Left ventricle myocardium inferior (tissue), 1 donor: ENCODE measurements at regions not wholly inside any gene's neighbourhood (a gene's known extent, or its start where the extent isn't known, plus 50 kb on each side); places are given as distances from the start of the nearest gene placed in this dataset.

ENCODE experiments used
- DNase-seq: peaks from one replicate; pipeline ENCODE4 v3.0.0-alpha.2; 2020
- H3K27ac ChIP-seq: fragments of 200-600 bp; replicated peaks from 2 replicates; pipeline ENCODE4 v1.8.0; 2021
- H3K27me3 ChIP-seq: fragments of 200-600 bp; 2 replicates; pipeline ENCODE4 v1.8.0; 2021; ENCODE audit warnings: low read depth
- H3K36me3 ChIP-seq: fragments of 200-600 bp; 2 replicates; pipeline ENCODE4 v1.8.0; 2021
- H3K4me1 ChIP-seq: fragments of 200-600 bp; 2 replicates; pipeline ENCODE4 v1.8.0; 2021
- H3K4me3 ChIP-seq: fragments of 200-600 bp; 2 replicates; pipeline ENCODE4 v1.8.0; 2021; ENCODE audit warnings: mild to moderate bottlenecking, moderate library complexity
- H3K9me3 ChIP-seq: fragments of 200-600 bp; replicated peaks from 2 replicates; pipeline ENCODE4 v1.8.0; 2021
- intact Hi-C: fragments of 100-400 bp; cut with micrococcal nuclease; formaldehyde crosslinking; loops from one replicate; pipeline ENCODE4 v1.11.0; 2022
- TF ChIP-seq, protein P1 (sequence below): fragments of 200-600 bp; IDR thresholded peaks from 2 replicates; pipeline ENCODE4 v1.8.0; 2021; ENCODE audit warnings: antibody characterized with exemption, mild to moderate bottlenecking, borderline replicate concordance
- donor health status: DM: no; HTN: yes; CAD: no; lungs with severe emphysema.

DNA sequence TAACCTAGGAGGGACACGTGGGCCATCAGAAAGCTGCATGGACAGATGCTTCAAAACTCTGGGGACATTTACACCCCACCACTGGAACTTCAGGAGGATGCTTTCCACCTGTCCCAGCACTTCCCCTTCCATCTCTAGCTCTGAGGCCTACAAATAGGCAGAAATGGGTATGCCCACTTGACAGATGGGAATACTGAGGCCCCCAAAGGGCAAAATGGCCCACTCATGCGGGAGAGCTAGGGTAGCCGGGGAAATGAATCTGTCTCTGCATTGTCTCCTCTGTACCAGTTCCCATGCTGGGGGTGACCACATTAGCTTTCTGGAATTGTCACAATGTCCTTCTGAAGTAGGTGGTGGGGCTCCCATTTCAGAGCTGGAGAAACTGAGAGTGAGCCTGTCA lies 592.1 kb upstream of the CDH5 start:
- Histone ChIP-seq H3K4me3 (no peak overlapping the region), H3K27me3 (no peaks in the 10 kb centered on the region), H3K4me1 (no peaks in the 10 kb centered on the region), H3K36me3 (no peaks in the 10 kb centered on the region), H3K27ac (no peak overlapping the region), H3K9me3 (peaks cover 28% of the 10 kb centered on the region)
- TF ChIP-seq, protein P1, sequence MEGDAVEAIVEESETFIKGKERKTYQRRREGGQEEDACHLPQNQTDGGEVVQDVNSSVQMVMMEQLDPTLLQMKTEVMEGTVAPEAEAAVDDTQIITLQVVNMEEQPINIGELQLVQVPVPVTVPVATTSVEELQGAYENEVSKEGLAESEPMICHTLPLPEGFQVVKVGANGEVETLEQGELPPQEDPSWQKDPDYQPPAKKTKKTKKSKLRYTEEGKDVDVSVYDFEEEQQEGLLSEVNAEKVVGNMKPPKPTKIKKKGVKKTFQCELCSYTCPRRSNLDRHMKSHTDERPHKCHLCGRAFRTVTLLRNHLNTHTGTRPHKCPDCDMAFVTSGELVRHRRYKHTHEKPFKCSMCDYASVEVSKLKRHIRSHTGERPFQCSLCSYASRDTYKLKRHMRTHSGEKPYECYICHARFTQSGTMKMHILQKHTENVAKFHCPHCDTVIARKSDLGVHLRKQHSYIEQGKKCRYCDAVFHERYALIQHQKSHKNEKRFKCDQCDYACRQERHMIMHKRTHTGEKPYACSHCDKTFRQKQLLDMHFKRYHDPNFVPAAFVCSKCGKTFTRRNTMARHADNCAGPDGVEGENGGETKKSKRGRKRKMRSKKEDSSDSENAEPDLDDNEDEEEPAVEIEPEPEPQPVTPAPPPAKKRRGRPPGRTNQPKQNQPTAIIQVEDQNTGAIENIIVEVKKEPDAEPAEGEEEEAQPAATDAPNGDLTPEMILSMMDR = no peak
- intact Hi-C loops = no loop called here
- no peak for DNase-seq

DNA sequence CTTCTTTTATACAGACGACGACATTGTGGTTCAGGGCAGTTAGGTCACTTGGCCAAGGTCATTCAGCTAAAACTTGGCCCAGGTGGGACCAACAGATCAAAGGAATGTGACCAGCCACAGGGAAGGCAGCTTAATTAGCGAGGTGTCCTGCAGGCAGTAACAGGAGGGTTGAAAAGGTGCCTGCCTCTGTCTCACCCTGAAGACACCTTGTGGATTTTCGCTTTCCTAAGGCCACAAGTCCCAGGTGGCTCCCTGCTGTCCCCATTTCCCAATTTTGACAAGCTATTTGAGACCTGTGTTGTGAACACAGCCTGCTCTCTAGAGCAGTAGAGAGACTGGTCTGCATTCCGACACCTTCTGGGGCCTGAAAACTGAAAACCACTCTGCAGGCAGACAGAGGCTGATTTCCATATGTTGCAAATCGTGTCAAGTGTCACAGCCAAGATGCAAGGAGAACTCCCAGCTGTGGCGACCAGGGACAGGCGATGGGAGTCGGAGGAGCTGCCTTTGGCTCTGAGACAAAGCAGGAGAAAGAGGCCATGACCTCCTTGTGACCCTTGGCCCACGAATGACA lies 593.1 kb upstream of the CDH5 start:
- Histone ChIP-seq H3K27me3 (no peaks in the 10 kb centered on the region), H3K27ac (no peak overlapping the region), H3K36me3 (no peaks in the 10 kb centered on the region), H3K4me3 (no peak overlapping the region), H3K9me3 (peaks cover 28% of the 10 kb centered on the region), H3K4me1 (no peaks in the 10 kb centered on the region)
- intact Hi-C loops = no loop called here
- TF ChIP-seq, protein P1 = no peak
- DNase-seq = no peak

DNA sequence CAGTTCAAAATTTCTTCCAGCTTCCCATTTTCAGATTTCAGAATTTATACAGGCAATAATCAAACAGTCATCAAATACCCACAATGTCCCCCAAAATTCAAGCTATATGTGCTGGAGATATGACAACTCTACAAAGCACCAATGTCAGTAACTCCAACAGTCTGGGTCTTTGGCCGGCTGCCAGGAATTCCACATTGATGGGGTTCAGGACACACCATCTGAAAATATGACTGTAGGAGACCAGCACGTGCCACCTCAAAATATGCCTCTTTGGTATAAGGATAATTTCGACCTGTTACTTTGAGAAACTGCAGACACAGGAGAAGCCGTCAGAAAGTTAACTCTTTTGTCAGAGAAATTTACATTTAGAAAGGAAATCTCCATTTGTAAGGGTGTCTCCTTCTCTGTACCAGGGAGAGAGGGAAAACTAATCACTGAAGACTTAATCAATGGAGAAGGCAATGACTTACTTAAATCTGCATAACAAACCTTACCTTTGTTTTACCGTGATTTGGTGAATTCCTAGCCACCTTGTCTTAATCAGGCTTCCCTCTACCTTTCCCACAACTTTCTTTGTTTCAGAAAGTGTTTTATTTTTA lies 594.3 kb upstream of the CDH5 start:
- TF ChIP-seq, protein P1 = no peak
- Histone ChIP-seq H3K27me3 (no peaks in the 10 kb centered on the region), H3K36me3 (no peaks in the 10 kb centered on the region), H3K4me3 (no peak overlapping the region), H3K9me3 (peaks cover 23% of the 10 kb centered on the region), H3K4me1 (no peaks in the 10 kb centered on the region), H3K27ac (no peak overlapping the region)
- intact Hi-C loops = no loop called here
- no peak for DNase-seq

DNA sequence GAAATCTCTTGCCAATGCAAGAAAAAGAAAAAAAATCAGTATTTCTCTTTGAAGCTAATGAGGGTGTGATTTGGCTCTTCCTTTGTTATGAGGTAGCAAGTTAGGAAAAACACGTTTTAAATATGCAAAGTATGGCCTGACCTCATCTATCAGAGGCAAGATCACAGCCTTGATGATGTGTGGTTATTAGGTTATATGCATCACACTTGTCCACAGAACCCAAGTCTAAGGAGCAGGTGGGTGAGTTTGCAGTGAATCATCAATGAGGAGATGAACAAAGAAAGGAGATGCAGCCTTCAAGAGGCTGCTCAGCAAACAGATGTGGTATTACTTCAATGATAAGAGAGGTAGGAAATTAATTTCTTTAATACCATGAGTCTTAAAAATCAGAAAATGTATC lies 594.8 kb upstream of the CDH5 start:
- H3K27ac ChIP-seq = no peak overlapping the region
- H3K4me3 ChIP-seq = no peak overlapping the region
- H3K4me1 ChIP-seq = no peaks in the 10 kb centered on the region
- H3K9me3 ChIP-seq = peaks cover 17% of the 10 kb centered on the region
- DNase-seq = no peak
- H3K36me3 ChIP-seq = no peaks in the 10 kb centered on the region
- TF ChIP-seq, protein P1 = no peak
- no peaks in the 10 kb centered on the region for H3K27me3 ChIP-seq
- intact Hi-C loops = no loop called here

DNA sequence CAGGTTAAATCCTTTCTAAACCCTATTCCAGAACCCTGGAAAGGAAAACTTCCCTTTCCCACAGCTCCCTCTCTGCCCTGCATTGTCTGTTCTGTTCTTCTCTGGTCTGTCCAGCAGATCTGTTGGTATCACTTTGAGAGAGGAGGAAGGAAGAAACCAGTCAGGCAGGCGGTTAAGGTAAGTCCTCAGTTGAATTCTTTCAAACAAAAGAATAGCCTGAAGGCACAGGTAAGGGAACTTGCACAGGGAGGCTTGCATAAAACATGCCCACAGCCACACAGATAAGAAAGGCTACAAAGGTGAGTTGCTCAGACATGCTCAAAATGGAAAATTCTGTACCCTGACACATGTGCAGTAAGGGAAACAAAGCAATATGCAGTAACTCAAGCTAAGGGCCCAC lies 595.7 kb upstream of the CDH5 start:
- Histone ChIP-seq H3K9me3 (peaks cover 10% of the 10 kb centered on the region), H3K4me1 (no peaks in the 10 kb centered on the region), H3K27ac (no peak overlapping the region), H3K27me3 (no peaks in the 10 kb centered on the region), H3K4me3 (no peak overlapping the region), H3K36me3 (no peaks in the 10 kb centered on the region)
- DNase-seq = no peak
- TF ChIP-seq, protein P1 = no peak
- intact Hi-C loops = no loop called here
